ENCODE measurements at regions not wholly inside any gene's neighbourhood (a gene's known extent, or its start where the extent isn't known, plus 50 kb on each side); places are given as distances from the start of the nearest gene placed in this dataset.

- no peak for TF ChIP-seq CTCF (conservative IDR thresholded peaks at IDR 0.05)
- TF ChIP-seq ZFX (IDR thresholded peaks at IDR 0.05) = no peak
Observed at GRCh38 chr2:153196378-153197058, 282.0 kb downstream of the RPRM start.
